ENCODE measurements at regions not wholly inside any gene's neighbourhood (a gene's known extent, or its start where the extent isn't known, plus 50 kb on each side); places are given as distances from the start of the nearest gene placed in this dataset.

GRCh38 chr12:93167331-93167730 is 210.4 kb upstream of the NUDT4 start:
- TF ChIP-seq CTCF (IDR thresholded peaks at IDR 0.05): no peak
- peaks cover 8% of the 10 kb centered on the region for H3K27me3 Mint-ChIP-seq
- ChIA-PET CTCF (interaction anchor here (1.1 kb wide), 1 partner anchor 252 kb away, joined by 3 read pairs; no protein-coding TSS in a partner anchor), POLR2A (no interaction called here)
- H3K27ac Mint-ChIP-seq: no peak overlapping the region
- no peaks in the 10 kb centered on the region for H3K36me3 Mint-ChIP-seq (ENCODE audit: low read depth)
- intact Hi-C loops (cut with micrococcal nuclease): no loop called here
- no peaks in the 10 kb centered on the region for H3K9me3 Mint-ChIP-seq
- DNase-seq (no peak), ATAC-seq (no peak)
- peaks cover 11% of the 10 kb centered on the region for H3K4me1 Mint-ChIP-seq (ENCODE audit: low read depth)
- no peak overlapping the region for H3K4me3 Mint-ChIP-seq

GRCh38 chr12:93167841-93168492 is 209.8 kb upstream of the NUDT4 start:
- H3K36me3 Mint-ChIP-seq (ENCODE audit: low read depth): no peaks in the 10 kb centered on the region
- ATAC-seq: peak; percentile 97
- peaks cover 8% of the 10 kb centered on the region for H3K27me3 Mint-ChIP-seq
- H3K4me3 Mint-ChIP-seq: peak overlapping the region; percentile 58
- no peak overlapping the region for H3K27ac Mint-ChIP-seq
- intact Hi-C loops (cut with micrococcal nuclease): no loop called here
- TF ChIP-seq CTCF (IDR thresholded peaks at IDR 0.05): no peak
- H3K4me1 Mint-ChIP-seq (ENCODE audit: low read depth): peaks cover 11% of the 10 kb centered on the region
- no peaks in the 10 kb centered on the region for H3K9me3 Mint-ChIP-seq
- POLR2A ChIA-PET: no interaction called here
- peak; percentile 75 for DNase-seq
- CTCF ChIA-PET: interaction anchor here (0.9 to 1.1 kb wide), 2 partner anchors 229 to 252 kb away, joined by 3 read pairs; no protein-coding TSS in a partner anchor

GRCh38 chr12:93168751-93169150 is 209.0 kb upstream of the NUDT4 start:
- TF ChIP-seq CTCF (IDR thresholded peaks at IDR 0.05): no peak
- ChIA-PET POLR2A (no interaction called here), CTCF (interaction anchor here (0.9 kb wide), 1 partner anchor 228 kb away, joined by 3 read pairs; no protein-coding TSS in a partner anchor)
- no peak overlapping the region for H3K27ac Mint-ChIP-seq
- H3K9me3 Mint-ChIP-seq: no peaks in the 10 kb centered on the region
- no peak overlapping the region for H3K4me3 Mint-ChIP-seq
- peaks cover 11% of the 10 kb centered on the region for H3K4me1 Mint-ChIP-seq (ENCODE audit: low read depth)
- H3K27me3 Mint-ChIP-seq: peaks cover 5% of the 10 kb centered on the region
- intact Hi-C loops (cut with micrococcal nuclease): no loop called here
- DNase-seq: no peak
- ATAC-seq: no peak
- H3K36me3 Mint-ChIP-seq (ENCODE audit: low read depth): no peaks in the 10 kb centered on the region

- H3K27me3 Mint-ChIP-seq: peaks cover 5% of the 10 kb centered on the region
- H3K4me3 Mint-ChIP-seq: no peak overlapping the region
- ATAC-seq (no peak), DNase-seq (no peak)
- no peak overlapping the region for H3K27ac Mint-ChIP-seq
- intact Hi-C loops (cut with micrococcal nuclease): no loop called here
- no peaks in the 10 kb centered on the region for H3K36me3 Mint-ChIP-seq (ENCODE audit: low read depth)
- CTCF ChIA-PET: no interaction called here
- H3K9me3 Mint-ChIP-seq: no peaks in the 10 kb centered on the region
- peaks cover 11% of the 10 kb centered on the region for H3K4me1 Mint-ChIP-seq (ENCODE audit: low read depth)
- no peak for TF ChIP-seq CTCF (IDR thresholded peaks at IDR 0.05)
- POLR2A ChIA-PET: no interaction called here
Measured at GRCh38 chr12:93169536-93169935, 208.2 kb upstream of the NUDT4 start.

- Mint-ChIP-seq H3K36me3 (ENCODE audit: low read depth) (no peaks in the 10 kb centered on the region), H3K27ac (no peak overlapping the region), H3K4me3 (no peak overlapping the region), H3K27me3 (peaks cover 5% of the 10 kb centered on the region), H3K4me1 (ENCODE audit: low read depth) (peaks cover 11% of the 10 kb centered on the region), H3K9me3 (no peaks in the 10 kb centered on the region)
- DNase-seq: no peak
- no peak for TF ChIP-seq CTCF (IDR thresholded peaks at IDR 0.05)
- intact Hi-C loops (cut with micrococcal nuclease): no loop called here
- ChIA-PET CTCF (no interaction called here), POLR2A (no interaction called here)
- no peak for ATAC-seq
Measured at GRCh38 chr12:93170928-93171327, 206.8 kb upstream of the NUDT4 start.
